AG08395 (cell line): ENCODE measurements at regions not wholly inside any gene's neighbourhood (a gene's known extent, or its start where the extent isn't known, plus 50 kb on each side); places are given as distances from the start of the nearest gene placed in this dataset.

Source experiments
- DNase-seq: peaks from one replicate; pipeline ENCODE4 v3.0.0; 2012; ENCODE audit warnings: mixed read lengths, low spot score

DNA sequence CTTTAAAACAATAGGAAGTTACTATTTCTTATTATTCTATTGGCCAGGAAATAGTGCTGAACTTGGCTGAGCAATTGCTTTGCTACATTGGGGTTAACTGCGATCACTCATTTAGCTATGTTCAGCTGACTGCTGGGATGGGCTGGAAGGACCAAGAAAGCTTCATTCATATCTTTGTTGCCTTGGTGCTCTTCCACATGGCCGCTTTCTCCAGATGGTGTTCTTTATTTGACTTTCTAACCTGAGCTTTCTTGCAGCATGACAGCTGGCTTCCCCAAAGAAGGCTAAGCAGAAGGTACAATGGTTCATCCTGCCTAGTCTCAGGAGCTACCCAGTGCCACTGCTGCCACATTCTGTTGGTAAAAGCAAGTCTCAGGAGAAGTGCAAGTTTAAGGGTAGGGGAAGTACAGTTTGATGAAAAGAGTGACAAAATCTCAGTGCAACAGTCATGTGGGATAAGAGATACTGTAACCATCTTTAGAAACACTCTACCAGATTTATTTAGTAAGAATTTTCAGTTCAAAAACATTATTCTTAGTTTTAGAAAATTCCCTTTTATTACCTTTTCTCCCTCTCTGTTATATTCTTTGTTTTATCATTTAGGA, 180.6 kb upstream of the RBMS1 start:
- no peak for DNase-seq

DNA sequence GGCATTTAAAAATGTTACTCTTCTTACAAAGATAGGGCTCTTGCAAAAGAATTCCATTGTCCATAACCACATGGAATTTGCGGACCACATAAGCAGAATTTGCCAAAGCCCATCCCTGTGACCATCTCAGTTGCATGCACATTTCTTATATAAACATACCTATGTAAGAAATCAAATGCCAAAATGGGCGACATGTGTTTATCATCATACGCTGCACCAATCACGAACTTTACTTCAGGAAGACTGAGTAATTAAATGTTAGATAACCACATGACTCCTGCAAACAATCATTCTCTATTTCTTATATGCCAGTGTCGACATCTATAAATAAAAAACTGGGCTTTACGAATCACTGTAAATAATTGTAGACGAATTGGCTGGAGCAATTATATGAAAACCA, 186.1 kb upstream of the RBMS1 start:
- no peak for DNase-seq

DNA sequence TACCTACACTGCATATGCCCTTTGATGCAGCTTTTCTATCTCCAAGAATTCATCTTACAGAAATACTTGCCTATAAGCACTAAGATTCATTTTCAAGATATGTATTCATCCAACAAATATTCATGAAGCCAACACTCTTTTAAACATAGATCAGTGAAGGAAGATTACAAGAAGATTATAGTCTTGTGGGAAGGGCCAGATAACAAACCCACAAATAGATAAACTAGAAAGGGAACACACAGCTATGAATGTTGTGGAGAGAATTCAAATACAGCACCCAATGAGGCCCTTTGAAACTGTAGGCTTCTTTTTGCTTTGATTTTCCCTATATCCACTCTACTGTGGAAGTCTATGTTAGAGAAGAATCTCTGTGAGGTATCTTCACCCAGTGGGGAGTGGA, 186.7 kb upstream of the RBMS1 start:
- DNase-seq, result no peak

DNA sequence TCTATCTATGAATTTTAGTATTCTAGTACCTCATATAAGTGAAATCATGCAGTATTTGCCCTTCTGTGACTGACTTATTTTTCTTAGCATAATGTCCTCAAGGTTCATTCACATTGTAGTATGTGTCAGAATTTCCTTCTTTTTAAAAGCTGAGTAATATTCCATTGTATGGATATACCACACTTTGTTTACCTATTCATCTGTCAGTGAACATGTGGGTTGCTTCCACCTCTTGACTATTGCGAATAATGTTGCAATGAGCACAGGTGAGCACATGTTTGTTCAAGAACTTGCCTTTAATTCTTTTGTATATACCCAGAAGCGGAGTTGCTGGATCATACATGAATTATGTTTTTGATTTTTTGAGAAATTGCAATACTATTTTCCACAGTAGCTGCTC, 187.4 kb upstream of the RBMS1 start:
- no peak for DNase-seq

DNA sequence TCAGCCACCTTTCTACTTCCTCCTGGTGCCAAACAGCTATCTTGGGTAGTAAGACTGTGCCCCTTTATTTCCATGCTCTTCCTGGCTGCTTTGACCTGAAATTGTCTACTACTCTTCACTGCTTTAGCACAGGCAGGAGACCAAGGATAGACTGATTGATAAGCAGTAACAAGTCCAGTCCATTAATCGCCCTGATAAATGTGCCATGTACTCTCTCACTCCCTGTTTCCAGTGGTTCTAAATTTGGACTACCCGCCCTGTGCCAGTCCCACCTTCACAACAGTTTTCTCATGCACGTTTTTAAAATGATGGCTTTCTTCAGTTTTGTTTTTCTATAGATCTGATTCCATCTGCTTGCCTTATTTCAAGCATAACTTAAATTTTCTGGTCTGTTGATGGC, 189.6 kb upstream of the RBMS1 start:
- DNase-seq, result no peak

DNA sequence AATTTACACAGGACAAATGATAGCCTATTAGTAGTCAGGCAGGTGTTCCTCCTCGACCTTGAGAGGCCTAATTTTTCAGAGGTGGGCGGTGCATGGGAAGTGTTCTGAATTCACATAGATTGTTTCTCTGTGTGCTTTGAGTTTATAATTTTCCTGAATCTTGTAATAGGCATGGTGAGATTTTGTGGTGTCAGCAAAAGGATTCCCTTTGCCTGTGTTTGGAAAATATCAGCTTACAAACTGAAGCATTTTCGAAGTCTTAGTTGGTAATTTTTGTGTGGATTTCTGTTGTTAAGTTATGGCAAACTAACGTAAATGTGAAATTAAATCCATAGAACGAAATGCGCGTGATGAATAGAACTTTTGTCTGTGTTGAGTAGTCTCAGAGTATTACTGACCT, 194.0 kb upstream of the RBMS1 start:
- no peak for DNase-seq

DNA sequence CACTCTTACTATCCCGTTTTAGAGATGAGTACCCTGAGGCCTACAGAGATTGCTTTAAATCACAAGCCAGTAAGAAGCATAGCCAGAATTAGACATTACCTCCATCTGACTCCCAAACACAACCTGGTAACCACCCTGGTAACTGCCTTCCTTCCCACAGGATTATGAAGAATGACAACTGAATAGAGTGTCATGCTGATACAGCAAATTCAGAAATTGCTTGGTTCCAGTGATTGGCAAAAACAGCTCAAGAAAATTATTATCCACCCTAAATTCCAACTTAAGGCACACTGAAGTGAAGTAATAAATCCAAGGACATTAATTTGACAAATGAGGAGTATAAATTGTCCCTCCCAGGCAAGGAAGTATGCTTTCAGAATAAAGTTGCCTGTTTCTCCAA, 195.8 kb upstream of the RBMS1 start:
- no peak for DNase-seq

DNA sequence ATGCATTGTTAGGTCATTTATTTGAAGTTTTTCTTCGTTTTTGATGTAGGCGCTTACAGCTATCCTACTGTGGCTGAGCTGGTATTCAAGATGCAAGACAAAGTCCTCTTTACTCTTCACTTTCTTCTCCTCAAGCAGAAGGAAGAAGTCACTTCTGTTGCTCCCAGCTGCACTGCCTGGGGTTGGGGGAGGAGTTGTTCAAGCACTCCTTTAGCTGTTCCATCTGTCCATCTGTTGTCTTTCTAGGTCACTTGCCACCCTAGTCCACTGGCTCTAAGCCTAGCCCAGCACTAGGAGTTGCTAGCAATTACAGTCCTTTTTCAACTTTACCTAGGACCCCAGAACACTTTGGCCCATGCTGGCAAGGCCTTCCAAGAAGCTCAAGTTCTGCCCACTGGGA, 200.6 kb upstream of the RBMS1 start:
- DNase-seq, result no peak

DNA sequence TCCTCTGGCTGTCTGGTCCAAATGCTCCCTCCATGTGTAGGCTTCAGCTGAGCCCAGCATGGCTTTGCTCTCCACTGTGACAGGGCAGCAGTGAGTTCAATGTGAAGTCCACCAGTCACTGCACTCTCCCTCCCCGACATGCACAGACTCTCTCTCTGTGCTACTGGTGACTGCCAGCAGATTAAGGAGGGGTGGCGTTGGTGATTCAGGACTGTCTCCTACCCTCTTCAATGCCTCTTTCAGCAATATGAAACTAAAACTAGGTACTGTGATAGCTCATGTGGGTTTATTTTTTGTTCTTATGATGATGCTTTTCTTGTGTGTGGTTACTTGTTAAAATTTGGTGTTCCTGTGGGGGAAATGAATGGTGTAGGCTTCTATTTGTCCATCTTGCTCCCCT, 201.0 kb upstream of the RBMS1 start:
- DNase-seq, result no peak

DNA sequence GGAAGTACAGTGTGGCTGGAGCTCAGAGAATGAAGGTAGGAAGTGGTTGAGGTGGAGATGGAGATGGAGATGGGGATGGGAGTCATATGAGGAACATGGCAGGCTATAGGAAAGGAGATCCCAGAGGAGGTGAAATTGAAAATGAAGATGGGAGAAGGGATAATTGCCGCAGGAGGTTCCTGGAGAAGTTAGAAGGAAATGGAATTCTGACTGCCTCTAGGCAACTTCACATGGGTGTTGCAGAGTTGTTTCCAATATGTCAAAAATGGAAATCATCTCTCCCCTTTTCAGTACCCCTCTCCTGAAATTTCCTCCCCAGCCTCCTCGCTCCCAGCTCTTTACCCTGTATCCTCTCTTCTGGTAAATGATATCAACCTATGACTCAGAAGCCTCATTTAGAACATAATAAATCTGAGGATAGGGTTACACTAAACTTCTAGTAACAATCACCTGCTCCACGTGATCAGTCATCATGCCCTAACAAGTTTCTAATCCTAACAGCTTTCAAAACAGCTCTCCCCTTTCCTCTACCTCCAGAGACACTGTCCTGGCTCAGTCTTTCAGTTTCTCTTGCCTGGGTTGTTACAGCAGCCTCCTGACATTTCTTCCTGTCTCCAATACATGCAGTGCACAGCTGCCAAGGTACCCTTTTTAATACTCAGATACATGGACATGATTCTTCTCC, 201.9 kb upstream of the RBMS1 start:
- DNase-seq, result no peak

DNA sequence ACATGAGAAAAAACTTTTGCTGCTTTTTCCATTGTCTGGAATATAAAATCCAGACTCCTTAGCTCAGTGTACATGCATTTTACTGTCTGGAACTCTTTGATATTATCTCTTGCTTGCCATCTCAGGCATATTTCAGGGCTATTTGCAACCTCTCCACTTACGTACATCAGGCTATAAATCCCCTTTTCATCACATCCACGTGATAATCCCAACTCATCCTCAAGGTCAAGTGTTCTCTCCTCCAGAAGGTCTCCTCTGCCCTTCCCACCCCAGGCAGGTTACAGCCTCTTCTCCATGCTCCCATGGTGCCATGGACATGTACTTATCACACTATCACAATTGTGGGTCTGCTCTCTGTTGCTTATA, 202.5 kb upstream of the RBMS1 start:
- DNase-seq, result no peak

DNA sequence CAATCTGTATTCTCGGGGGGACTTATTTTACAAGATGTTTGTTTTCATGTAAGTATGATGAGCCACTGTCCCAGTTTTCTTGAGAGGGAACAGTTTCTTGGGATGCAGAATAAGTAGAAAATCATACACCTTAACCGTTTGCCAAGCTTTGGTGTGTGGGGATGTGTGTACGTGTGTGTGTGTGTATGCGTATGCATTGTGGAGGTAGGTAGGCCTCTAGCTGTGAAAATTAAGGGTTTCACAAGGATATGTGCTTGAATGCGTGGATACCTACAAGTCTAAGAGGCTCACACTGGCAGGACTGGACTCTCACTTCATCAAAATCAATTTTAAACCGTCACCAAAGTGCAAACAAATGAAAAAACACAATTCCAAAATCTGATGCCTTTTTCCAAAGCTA, 204.2 kb upstream of the RBMS1 start:
- no peak for DNase-seq

DNA sequence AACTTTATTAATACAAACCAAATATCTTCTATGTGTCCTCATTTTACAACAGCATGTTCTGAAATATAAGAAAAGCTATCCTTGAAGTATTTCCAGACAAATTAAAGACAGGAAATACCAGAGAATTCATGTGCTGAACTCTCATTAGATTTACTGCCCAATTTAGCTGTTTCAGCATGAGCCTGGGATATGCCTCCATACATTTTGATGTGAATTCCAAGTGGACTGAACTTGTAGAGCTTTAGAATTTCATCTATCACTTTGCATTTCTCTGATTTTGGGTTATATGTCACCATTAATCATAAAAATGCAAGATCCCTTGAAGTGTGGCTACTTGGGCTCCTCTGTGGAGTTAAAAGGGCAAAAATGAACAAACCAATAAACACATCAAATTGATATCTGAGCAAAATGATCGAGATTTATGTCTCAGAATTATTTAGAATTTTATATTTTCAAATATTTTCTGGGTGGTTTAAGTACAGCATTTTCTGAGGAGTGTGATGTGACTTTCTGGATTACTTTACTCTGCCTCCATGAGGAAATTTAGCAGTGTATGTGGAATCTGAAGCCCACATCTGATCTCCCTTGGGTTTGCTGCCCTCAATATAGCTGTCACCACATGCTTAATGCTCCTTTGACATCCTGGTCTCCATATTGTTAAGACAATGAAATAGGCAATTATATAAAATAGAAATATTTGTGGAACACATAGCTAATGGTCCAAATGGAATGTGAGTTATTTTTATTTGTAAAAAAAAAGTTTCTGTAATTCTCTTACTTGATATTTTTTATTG, 206.6 kb upstream of the RBMS1 start:
- DNase-seq, result peak; percentile 14

DNA sequence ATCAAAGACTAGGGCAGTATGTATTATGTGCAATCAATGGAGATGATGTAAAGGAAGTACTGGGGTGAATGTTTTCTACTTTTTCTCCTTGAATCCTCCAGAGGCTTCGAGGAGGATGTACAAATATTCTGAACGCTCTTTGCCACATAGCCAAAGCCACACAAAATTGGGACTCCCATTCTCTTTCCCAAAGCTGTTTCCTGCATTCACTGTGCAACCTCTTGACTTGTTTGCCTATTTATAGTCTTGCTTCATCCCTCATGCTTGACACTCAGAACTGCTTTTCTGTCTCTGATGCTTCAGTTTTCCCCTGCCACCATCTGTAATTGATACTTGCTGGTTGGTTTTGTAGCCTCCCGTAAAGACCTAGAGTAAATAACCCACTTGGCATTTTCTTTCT, 208.2 kb upstream of the RBMS1 start:
- no peak for DNase-seq

DNA sequence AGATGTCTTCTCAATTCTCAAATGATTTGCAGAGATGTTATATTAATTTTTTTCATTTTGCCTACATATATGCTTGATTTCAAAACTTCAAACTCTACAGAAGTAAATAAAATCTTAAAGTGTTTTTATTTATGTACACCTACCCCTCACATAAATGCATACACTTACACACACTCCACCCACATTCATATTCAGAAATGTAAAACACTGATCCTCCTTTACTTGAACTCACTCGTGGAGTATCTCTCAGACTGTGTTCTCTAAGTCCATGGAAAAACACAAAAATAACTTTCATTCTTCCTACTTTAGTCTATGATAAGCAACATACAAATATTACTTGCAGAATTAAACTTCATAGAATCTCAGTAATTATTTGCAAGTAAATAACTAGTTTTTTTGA, 209.1 kb upstream of the RBMS1 start:
- DNase-seq, result no peak

DNA sequence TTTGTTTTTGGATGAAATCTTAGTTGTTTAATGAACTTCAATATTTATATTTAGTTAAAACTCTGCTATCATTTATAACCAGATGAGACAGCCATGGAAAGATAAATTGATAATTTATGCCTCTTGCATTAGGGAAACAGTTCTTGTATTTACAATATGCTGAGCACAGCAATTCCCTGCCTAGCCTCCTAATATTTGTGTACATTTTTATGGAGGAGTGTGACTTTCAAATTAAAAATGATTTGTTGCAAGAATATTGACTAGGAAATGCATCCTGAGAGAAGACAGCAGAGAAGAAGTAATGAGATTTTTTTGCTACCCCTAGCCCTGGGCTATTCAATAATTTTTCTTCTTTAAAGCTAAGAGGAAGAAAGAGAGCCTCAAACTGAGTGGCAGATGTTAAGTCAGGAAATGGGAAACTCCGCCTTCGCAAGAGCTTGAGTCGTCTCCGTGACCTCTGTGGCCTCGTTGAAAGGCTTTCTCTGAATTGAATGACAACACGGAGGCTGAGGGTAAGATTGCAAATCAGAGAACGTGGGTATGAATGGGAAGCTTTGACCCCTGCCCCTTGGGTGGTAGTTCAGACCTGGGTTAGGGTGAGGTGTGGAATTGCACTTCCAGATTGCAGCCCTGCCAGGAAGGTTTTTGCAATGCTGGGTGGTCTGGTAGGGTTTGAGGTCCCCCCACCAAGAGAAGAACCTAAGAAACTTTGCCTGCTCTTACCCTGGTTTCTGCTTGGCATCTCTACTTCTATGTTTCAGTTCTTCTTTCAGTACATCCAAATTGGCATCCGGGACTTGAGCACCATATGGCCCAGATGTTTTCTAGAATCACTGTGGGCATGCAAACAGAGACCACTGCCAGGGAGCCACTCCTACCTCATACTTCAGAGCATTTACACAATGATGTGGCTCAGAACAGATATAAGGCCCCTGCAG, 210.3 kb upstream of the RBMS1 start:
- DNase-seq, result no peak

DNA sequence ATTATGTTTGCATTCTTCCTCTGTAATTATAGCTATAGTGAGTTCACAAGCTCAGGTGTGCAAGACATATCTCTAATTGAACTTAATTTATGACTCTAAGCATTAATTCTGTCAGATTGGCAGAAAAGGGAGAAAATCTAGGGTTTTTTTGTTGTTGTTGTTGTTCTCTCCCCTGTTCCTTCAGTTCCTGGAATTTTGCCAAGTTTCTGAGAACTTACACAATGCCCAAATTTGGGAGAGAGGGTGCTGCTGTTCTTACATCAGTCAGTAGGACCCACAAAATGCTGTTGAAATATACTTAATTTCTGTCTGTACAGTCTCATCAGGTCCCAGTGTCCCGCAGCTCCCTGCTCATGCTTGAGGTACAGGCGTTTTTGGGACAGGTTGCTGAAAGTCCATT, 221.8 kb upstream of the RBMS1 start:
- DNase-seq, result no peak

DNA sequence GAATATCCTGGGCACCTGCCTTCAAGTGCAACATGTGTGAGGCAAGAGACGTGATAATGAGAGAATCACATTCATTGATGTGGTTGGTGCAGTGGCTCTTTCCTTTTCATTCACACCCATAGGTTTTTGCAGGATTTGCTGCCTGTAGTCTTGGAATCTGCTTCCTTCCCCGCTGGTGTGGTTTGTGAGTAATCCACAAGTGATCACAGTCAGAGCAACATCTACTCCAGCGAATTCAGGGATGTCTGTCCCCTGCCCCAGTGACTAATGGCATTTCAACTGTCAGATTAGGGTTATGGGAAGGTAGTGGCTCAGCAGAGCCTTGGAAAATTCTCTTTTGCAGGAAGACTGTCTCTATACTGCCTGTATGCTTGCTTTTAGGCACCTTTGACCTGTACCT, 225.5 kb upstream of the RBMS1 start:
- DNase-seq, result peak; percentile 52

DNA sequence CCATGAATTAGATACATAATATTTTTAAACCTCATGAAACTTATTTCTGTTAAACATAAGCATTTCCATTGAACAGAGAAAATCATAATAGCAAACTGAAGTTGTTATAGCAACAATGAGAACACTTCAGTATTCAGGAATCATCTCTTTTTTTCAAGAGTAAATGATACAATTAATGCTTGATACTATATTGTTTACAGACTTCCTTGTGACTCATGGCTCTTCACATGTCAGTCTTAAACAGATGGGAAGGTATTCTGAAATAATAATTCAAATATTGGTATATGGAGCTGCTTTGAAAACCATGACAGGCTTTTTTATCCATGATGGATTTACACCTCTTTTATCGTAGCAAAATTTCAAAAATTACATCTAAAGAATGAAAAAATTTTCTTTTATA, 226.5 kb upstream of the RBMS1 start:
- no peak for DNase-seq

DNA sequence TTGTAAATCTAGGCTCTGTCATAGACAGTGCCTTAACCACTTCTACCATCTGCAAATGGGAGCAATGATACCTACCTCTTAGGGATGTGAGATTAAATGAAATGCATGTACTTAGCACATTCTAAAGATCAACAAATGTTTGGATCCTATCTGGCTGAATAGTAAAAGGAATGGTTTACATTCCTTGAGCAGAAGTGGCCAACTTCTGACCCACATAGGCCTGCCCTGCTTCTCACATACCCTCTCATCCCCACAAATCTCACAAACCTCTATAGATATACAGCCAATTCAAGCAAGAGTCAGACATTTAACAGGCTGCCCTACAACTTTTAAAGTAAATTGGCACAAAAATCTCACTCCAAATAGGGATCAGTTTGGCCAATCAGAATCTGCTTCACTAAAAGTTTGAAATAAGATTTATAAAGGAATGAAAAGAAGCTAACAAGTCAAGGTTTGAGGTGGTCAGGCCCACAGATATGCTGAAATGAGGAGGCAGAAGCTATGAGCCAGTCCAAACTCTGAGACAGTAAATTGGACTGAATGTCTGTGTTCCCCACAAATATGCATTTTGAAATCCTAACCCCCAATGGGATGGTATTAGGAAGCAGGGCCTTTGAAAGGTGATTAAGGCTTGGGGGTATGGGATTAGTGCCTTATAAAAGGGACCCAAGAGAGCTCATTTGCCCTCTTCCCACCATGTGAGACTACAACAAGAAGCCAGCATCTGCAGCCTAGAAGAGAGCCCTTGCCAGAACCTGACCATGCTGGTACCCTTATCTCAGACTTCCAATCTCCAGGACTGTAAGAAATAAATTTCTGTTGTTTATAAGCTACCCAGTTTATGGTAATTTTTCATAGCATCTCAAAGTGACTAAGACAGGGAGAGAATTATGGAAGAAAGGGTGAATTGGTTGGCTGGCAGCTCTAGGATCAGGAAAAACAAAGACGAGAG, 227.8 kb upstream of the RBMS1 start:
- DNase-seq, result peak; percentile 13

DNA sequence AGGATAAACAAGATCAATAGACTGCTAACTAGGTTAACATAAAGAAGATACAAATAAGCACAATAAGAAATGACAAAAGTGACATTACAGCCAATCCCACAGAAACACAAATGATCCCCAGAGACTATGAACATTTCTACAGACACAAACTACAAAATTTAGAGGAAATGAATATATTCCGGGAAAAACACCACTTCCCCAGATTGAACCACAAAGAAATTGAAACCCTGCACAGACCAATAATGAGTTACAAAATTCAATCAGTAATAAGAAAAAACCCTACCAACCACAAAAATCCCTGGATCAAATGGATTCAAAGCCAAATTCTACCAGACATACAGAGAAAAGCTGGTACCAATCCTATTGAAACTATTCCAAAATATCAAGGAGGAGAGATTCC, 232.4 kb upstream of the RBMS1 start:
- DNase-seq, result no peak
